ENCODE measurements at regions not wholly inside any gene's neighbourhood (a gene's known extent, or its start where the extent isn't known, plus 50 kb on each side); places are given as distances from the start of the nearest gene placed in this dataset.

GRCh38 chr13:60881507-60881906, 484.5 kb downstream of the TDRD3 start:
- TF ChIP-seq CTCF (IDR thresholded peaks at IDR 0.05; ENCODE audit: control insufficient read depth, extremely low read depth, insufficient read depth): no peak
- DNase-seq (ENCODE audit: low read depth): no peak
- H3K4me3 ChIP-seq (ENCODE audit: low read depth, low read length): no peak overlapping the region

- H3K4me3 ChIP-seq (ENCODE audit: low read depth, low read length): no peak overlapping the region
- DNase-seq (ENCODE audit: low read depth): no peak
- no peak for TF ChIP-seq CTCF (IDR thresholded peaks at IDR 0.05; ENCODE audit: control insufficient read depth, extremely low read depth, insufficient read depth)
Observed at GRCh38 chr13:60873116-60873515, 476.1 kb downstream of the TDRD3 start.

- DNase-seq (ENCODE audit: low read depth): no peak
- H3K4me3 ChIP-seq (ENCODE audit: low read depth, low read length): no peak overlapping the region
- no peak for TF ChIP-seq CTCF (IDR thresholded peaks at IDR 0.05; ENCODE audit: control insufficient read depth, extremely low read depth, insufficient read depth)
Observed at GRCh38 chr13:60869941-60870613, 473.1 kb downstream of the TDRD3 start.

GRCh38 chr13:60869225-60869624, 472.2 kb downstream of the TDRD3 start:
- no peak overlapping the region for H3K4me3 ChIP-seq (ENCODE audit: low read depth, low read length)
- no peak for DNase-seq (ENCODE audit: low read depth)
- no peak for TF ChIP-seq CTCF (IDR thresholded peaks at IDR 0.05; ENCODE audit: control insufficient read depth, extremely low read depth, insufficient read depth)

- no peak overlapping the region for H3K4me3 ChIP-seq (ENCODE audit: low read depth, low read length)
- DNase-seq (ENCODE audit: low read depth): no peak
- no peak for TF ChIP-seq CTCF (IDR thresholded peaks at IDR 0.05; ENCODE audit: control insufficient read depth, extremely low read depth, insufficient read depth)
Observed at GRCh38 chr13:60862036-60862435, 465.0 kb downstream of the TDRD3 start.

GRCh38 chr13:60857698-60858097, 460.7 kb downstream of the TDRD3 start:
- no peak overlapping the region for H3K4me3 ChIP-seq (ENCODE audit: low read depth, low read length)
- DNase-seq (ENCODE audit: low read depth): no peak
- no peak for TF ChIP-seq CTCF (IDR thresholded peaks at IDR 0.05; ENCODE audit: control insufficient read depth, extremely low read depth, insufficient read depth)

- no peak for TF ChIP-seq CTCF (IDR thresholded peaks at IDR 0.05; ENCODE audit: control insufficient read depth, extremely low read depth, insufficient read depth)
- no peak overlapping the region for H3K4me3 ChIP-seq (ENCODE audit: low read depth, low read length)
- DNase-seq (ENCODE audit: low read depth): no peak
Observed at GRCh38 chr13:60852886-60853285, 455.9 kb downstream of the TDRD3 start.

Measured in LNCaP clone FGC (cell line).